ENCODE measurements at regions not wholly inside any gene's neighbourhood (a gene's known extent, or its start where the extent isn't known, plus 50 kb on each side); places are given as distances from the start of the nearest gene placed in this dataset.
"Not testable (repeated sequence)": the region's sequence is repeated elsewhere in the genome, so short reads cannot be mapped to it uniquely, and the experiment has no call there.

- Mint-ChIP-seq H3K4me3 (no peak overlapping the region), H3K4me1 (ENCODE audit: low read depth in 2 of 2) (no peaks in the 10 kb centered on the region), H3K27ac (no peak overlapping the region), H3K36me3 (ENCODE audit: insufficient read depth) (no peaks in the 10 kb centered on the region), H3K27me3 (no peaks in the 10 kb centered on the region), H3K9me3 (no peaks in the 10 kb centered on the region)
- no peak for DNase-seq
- ATAC-seq (replicated peaks), result no peak
Observed at GRCh38 chr1:187038784-187039183, 210.0 kb downstream of the PLA2G4A start.

GRCh38 chr1:187041104-187041503, 212.4 kb downstream of the PLA2G4A start:
- H3K4me3 Mint-ChIP-seq, result no peak overlapping the region
- no peaks in the 10 kb centered on the region for H3K9me3 Mint-ChIP-seq
- no peak overlapping the region for H3K27ac Mint-ChIP-seq
- H3K36me3 Mint-ChIP-seq (ENCODE audit: insufficient read depth), result no peaks in the 10 kb centered on the region
- no peaks in the 10 kb centered on the region for H3K27me3 Mint-ChIP-seq
- ATAC-seq (replicated peaks) (no peak), DNase-seq (no peak)
- H3K4me1 Mint-ChIP-seq (ENCODE audit: low read depth in 2 of 2), result no peaks in the 10 kb centered on the region

DNA sequence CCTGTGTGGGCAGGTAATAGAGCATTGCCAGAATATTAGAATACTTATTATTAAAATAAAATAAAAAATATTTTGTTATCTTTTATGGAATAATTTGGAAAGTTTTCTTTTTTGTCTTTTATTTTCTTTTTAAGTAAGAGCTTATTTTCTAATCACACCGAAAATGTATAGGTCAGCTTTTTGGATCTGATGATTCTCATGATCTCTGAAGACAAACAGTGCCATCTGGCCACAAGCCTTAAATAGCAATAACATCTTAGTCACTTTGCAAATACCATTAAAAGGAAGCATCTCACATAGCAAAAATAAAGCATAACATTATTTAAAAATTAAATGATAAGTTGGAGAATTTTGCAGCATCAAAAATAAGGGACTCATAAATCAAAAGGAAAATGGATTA, 213.8 kb downstream of the PLA2G4A start:
- Mint-ChIP-seq H3K9me3 (no peaks in the 10 kb centered on the region), H3K36me3 (ENCODE audit: insufficient read depth) (no peaks in the 10 kb centered on the region), H3K4me3 (no peak overlapping the region), H3K4me1 (ENCODE audit: low read depth in 2 of 2) (no peaks in the 10 kb centered on the region), H3K27ac (no peak overlapping the region), H3K27me3 (no peaks in the 10 kb centered on the region)
- DNase-seq (no peak), ATAC-seq (replicated peaks) (no peak)

DNA sequence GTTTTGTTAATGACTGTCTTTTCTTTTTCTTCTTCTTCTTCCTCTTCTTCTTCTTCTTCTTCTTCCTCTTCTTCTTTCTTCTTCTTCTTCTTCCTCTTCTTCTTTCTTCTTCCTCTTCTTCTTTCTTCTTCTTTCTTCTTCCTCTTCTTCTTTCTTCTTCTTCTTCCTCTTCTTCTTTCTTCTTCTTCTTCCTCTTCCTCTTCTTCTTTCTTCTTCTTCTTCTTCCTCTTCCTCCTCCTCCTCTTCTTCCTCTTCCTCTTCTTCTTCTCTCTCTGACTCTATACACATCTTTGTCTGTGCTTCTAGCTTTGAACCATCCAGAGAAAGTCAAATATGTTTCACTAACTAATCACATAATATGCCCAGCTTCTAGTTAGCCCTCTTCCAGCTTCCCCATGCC, 214.7 kb downstream of the PLA2G4A start:
- DNase-seq; ATAC-seq (replicated peaks); H3K4me3 Mint-ChIP-seq; H3K27ac Mint-ChIP-seq; H3K27me3 Mint-ChIP-seq; H3K9me3 Mint-ChIP-seq; H3K36me3 Mint-ChIP-seq (ENCODE audit: insufficient read depth); H3K4me1 Mint-ChIP-seq (ENCODE audit: low read depth in 2 of 2): not testable (repeated sequence)

DNA sequence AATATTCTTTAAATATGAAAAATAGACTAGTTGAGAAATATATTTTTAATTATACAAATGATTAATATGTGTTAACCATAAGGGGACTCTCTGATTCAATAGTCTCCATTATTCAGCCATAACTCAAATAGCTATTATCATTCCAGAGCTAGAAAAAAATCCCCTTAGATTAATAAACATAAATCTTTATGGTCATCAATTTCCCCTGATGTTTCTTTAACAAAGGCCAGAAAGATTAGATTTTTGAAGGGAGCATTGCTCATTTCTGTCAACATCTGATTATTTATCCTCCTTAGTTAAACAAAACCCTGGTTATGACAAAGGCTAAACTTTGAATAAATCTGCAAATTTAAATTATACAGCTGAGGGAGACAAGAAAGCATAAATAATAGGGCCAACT, 215.7 kb downstream of the PLA2G4A start:
- H3K27me3 Mint-ChIP-seq, result no peaks in the 10 kb centered on the region
- ATAC-seq (replicated peaks) (no peak), DNase-seq (no peak)
- no peaks in the 10 kb centered on the region for H3K9me3 Mint-ChIP-seq
- H3K27ac Mint-ChIP-seq, result no peak overlapping the region
- H3K4me1 Mint-ChIP-seq (ENCODE audit: low read depth in 2 of 2), result no peaks in the 10 kb centered on the region
- H3K4me3 Mint-ChIP-seq, result no peak overlapping the region
- no peaks in the 10 kb centered on the region for H3K36me3 Mint-ChIP-seq (ENCODE audit: insufficient read depth)

- no peaks in the 10 kb centered on the region for H3K27me3 Mint-ChIP-seq
Observed at GRCh38 chr1:187045371-187045770, 216.6 kb downstream of the PLA2G4A start.

DNA sequence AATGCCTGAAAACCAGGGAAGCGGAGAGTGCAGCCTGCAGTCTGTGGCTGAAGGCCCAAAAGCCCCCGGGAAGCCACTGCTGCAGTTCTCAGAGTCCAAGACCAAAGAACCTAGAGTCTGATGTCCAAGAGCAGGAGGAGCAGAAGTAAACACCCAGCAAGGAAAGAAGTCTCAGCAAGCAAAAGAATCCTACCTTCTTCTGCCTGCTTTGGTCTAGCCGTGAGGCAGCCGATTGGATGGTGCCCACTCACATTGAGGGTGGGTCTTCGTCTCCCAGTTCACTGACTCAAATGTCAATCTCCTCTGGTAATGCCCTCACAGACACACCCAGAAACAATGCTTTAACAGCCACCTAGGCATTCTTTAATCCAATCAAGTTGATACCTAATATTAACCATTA, 217.5 kb downstream of the PLA2G4A start:
- H3K27me3 Mint-ChIP-seq, result no peaks in the 10 kb centered on the region
- no peak for DNase-seq
- no peak for ATAC-seq (replicated peaks)
- H3K36me3 Mint-ChIP-seq (ENCODE audit: insufficient read depth), result no peaks in the 10 kb centered on the region
- no peak overlapping the region for H3K27ac Mint-ChIP-seq
- no peak overlapping the region for H3K4me3 Mint-ChIP-seq
- H3K4me1 Mint-ChIP-seq (ENCODE audit: low read depth in 2 of 2), result no peaks in the 10 kb centered on the region
- no peaks in the 10 kb centered on the region for H3K9me3 Mint-ChIP-seq

More at GRCh38 chr1:187045371-187045770, 216.6 kb downstream of the PLA2G4A start:
- no peak for DNase-seq
- no peaks in the 10 kb centered on the region for H3K36me3 Mint-ChIP-seq (ENCODE audit: insufficient read depth)
- ATAC-seq (replicated peaks), result no peak
- no peak overlapping the region for H3K27ac Mint-ChIP-seq
- H3K9me3 Mint-ChIP-seq, result no peaks in the 10 kb centered on the region
- H3K4me1 Mint-ChIP-seq (ENCODE audit: low read depth in 2 of 2), result no peaks in the 10 kb centered on the region
- H3K4me3 Mint-ChIP-seq, result no peak overlapping the region

DNA sequence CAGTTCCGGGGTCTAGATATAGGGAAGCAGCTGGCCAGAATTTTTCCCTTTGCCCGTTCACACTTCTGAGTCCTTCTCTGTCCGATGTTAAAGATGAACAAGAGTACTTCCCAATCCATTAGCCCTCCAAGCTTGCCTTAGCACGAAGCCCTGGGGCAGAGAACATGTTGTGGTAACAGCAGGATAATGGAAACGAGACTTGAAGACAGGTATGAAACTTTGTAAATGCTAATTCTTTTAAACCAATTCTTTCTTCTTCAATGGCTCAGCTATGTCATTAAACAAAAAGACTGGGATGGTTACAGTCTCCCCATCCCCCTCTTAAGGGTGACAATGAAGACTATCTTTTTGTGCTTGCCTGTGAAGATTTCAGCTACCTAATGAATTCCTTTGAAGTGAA, 218.5 kb downstream of the PLA2G4A start:
- no peaks in the 10 kb centered on the region for H3K4me1 Mint-ChIP-seq (ENCODE audit: low read depth in 2 of 2)
- no peak for ATAC-seq (replicated peaks)
- no peaks in the 10 kb centered on the region for H3K9me3 Mint-ChIP-seq
- no peaks in the 10 kb centered on the region for H3K36me3 Mint-ChIP-seq (ENCODE audit: insufficient read depth)
- H3K27me3 Mint-ChIP-seq, result no peaks in the 10 kb centered on the region
- H3K27ac Mint-ChIP-seq, result no peak overlapping the region
- no peak for DNase-seq
- no peak overlapping the region for H3K4me3 Mint-ChIP-seq

- H3K9me3 Mint-ChIP-seq, result no peaks in the 10 kb centered on the region
- DNase-seq (peak in 1 of 3 experiments; percentile 6), ATAC-seq (replicated peaks) (no peak)
- H3K36me3 Mint-ChIP-seq (ENCODE audit: insufficient read depth), result no peaks in the 10 kb centered on the region
- no peaks in the 10 kb centered on the region for H3K27me3 Mint-ChIP-seq
- H3K4me1 Mint-ChIP-seq (ENCODE audit: low read depth in 2 of 2), result no peaks in the 10 kb centered on the region
- H3K4me3 Mint-ChIP-seq, result no peak overlapping the region
- no peak overlapping the region for H3K27ac Mint-ChIP-seq
Observed at GRCh38 chr1:187051618-187052232, 223.0 kb downstream of the PLA2G4A start.

DNA sequence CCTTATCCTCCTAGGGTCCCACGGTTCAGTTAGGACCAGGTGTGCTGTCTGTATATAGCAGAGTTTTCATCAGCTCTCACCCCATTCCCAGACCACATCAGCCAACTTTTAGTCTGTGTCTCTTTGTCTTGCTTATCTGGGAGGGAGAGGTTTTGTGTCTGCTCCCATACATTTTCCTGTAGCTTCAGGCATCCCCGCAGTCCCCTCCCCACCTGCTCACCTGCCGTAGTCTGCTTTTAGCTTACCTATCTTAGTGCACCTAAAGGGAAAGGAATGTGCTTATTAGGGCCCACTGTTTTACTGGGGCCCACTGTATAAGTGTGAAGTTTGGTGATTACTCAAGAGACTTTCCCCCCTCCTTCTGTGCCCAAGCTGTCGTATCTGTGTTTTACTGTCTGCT, 225.1 kb downstream of the PLA2G4A start:
- H3K9me3 Mint-ChIP-seq, result no peaks in the 10 kb centered on the region
- DNase-seq (no peak), ATAC-seq (replicated peaks) (no peak)
- no peak overlapping the region for H3K27ac Mint-ChIP-seq
- H3K27me3 Mint-ChIP-seq, result no peaks in the 10 kb centered on the region
- no peaks in the 10 kb centered on the region for H3K4me1 Mint-ChIP-seq (ENCODE audit: low read depth in 2 of 2)
- H3K4me3 Mint-ChIP-seq, result no peak overlapping the region
- H3K36me3 Mint-ChIP-seq (ENCODE audit: insufficient read depth), result no peaks in the 10 kb centered on the region

GRCh38 chr1:187054862-187055757, 226.4 kb downstream of the PLA2G4A start:
- no peaks in the 10 kb centered on the region for H3K9me3 Mint-ChIP-seq
- ATAC-seq (replicated peaks) (no peak), DNase-seq (no peak)
- H3K27me3 Mint-ChIP-seq, result no peaks in the 10 kb centered on the region
- H3K4me3 Mint-ChIP-seq, result no peak overlapping the region
- peak overlapping the region in 1 of 2 donors; percentile 38 for H3K27ac Mint-ChIP-seq
- no peaks in the 10 kb centered on the region for H3K36me3 Mint-ChIP-seq (ENCODE audit: insufficient read depth)
- H3K4me1 Mint-ChIP-seq (ENCODE audit: low read depth in 2 of 2), result no peaks in the 10 kb centered on the region

- peaks cover 0 to 1% of the 10 kb centered on the region in 2 donors for H3K9me3 Mint-ChIP-seq
- no peak overlapping the region for H3K4me3 Mint-ChIP-seq
- DNase-seq (no peak), ATAC-seq (replicated peaks) (no peak)
- no peak overlapping the region for H3K27ac Mint-ChIP-seq
- no peaks in the 10 kb centered on the region for H3K27me3 Mint-ChIP-seq
- H3K36me3 Mint-ChIP-seq (ENCODE audit: insufficient read depth), result no peaks in the 10 kb centered on the region
- no peaks in the 10 kb centered on the region for H3K4me1 Mint-ChIP-seq (ENCODE audit: low read depth in 2 of 2)
Observed at GRCh38 chr1:187063271-187063670, 234.5 kb downstream of the PLA2G4A start.

DNA sequence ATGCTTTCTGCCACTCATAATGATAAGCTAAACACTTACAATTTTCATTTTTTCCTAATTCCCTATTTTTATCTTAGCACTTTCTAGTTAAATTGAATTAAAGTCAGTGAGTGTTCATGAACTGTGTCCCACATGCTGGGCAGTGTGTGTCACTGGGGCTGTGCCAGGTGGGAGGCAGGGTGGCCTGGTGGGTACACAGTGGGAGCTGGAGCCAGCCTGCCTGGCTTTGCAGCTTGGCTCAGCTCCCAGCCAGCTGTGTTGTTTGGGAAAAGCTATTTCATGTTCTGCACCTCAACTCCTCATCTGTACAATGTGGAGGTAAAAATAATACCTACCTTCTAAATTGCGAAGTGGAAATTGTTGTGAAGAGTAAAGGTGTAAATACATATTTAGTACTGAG, 238.4 kb downstream of the PLA2G4A start:
- Mint-ChIP-seq H3K36me3 (ENCODE audit: insufficient read depth) (no peaks in the 10 kb centered on the region), H3K27me3 (no peaks in the 10 kb centered on the region), H3K27ac (no peak overlapping the region), H3K9me3 (peaks cover 0 to 1% of the 10 kb centered on the region in 2 donors), H3K4me1 (ENCODE audit: low read depth in 2 of 2) (no peaks in the 10 kb centered on the region), H3K4me3 (no peak overlapping the region)
- DNase-seq (no peak), ATAC-seq (replicated peaks) (no peak)

DNA sequence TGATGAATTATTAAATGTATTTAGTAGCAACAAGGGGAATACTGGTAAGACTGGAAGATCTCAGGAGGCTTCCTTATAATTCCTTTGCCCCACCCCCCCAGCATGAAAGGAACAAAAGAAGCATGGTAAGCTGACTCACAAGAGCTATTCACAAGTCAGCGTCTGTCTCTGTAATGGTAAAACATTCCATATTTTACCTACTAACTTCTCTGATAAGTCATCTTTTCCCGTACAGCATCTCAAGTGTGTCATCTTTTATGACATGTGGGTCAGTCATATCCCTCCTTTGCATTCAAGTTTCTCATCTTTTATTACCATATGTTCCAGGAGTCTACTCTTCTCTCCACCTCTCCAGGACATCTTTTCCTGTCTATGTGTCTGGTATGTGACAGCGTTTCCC, 241.3 kb downstream of the PLA2G4A start:
- peaks cover 0 to 3% of the 10 kb centered on the region in 2 donors for H3K9me3 Mint-ChIP-seq
- H3K27ac Mint-ChIP-seq, result no peak overlapping the region
- H3K27me3 Mint-ChIP-seq, result no peaks in the 10 kb centered on the region
- ATAC-seq (replicated peaks), result no peak
- no peak for DNase-seq
- no peaks in the 10 kb centered on the region for H3K36me3 Mint-ChIP-seq (ENCODE audit: insufficient read depth)
- no peak overlapping the region for H3K4me3 Mint-ChIP-seq
- peaks cover 0 to 2% of the 10 kb centered on the region in 2 donors for H3K4me1 Mint-ChIP-seq (ENCODE audit: low read depth in 2 of 2)
